ENCODE measurements at regions not wholly inside any gene's neighbourhood (a gene's known extent, or its start where the extent isn't known, plus 50 kb on each side); places are given as distances from the start of the nearest gene placed in this dataset.
"Not testable (repeated sequence)": the region's sequence is repeated elsewhere in the genome, so short reads cannot be mapped to it uniquely, and the experiment has no call there.

- not testable (repeated sequence) for DNase-seq
These were observed 84.5 kb upstream of the FBXO28 start for GRCh38 chr1:224029286-224030025.

- not testable (repeated sequence) for DNase-seq
These were observed 85.1 kb upstream of the FBXO28 start for GRCh38 chr1:224028802-224029201.

GRCh38 chr1:224023122-224023521 lies 90.8 kb upstream of the FBXO28 start:
- not testable (repeated sequence) for DNase-seq

- DNase-seq, result not testable (repeated sequence)
These were observed 91.5 kb upstream of the FBXO28 start for GRCh38 chr1:224022249-224022970.

- not testable (repeated sequence) for DNase-seq
These were observed 94.0 kb upstream of the FBXO28 start for GRCh38 chr1:224019866-224020265.

- not testable (repeated sequence) for DNase-seq
These were observed 98.1 kb upstream of the FBXO28 start for GRCh38 chr1:224015782-224016181.

- no peak for DNase-seq
These were observed 99.6 kb upstream of the FBXO28 start for GRCh38 chr1:224014330-224014649.

- DNase-seq, result not testable (repeated sequence)
These were observed 100.1 kb upstream of the FBXO28 start for GRCh38 chr1:224013626-224014329.

- not testable (repeated sequence) for DNase-seq
These were observed 101.0 kb upstream of the FBXO28 start for GRCh38 chr1:224012807-224013434.

- DNase-seq, result not testable (repeated sequence)
These were observed 101.7 kb upstream of the FBXO28 start for GRCh38 chr1:224012162-224012561.

- DNase-seq, result not testable (repeated sequence)
These were observed 102.2 kb upstream of the FBXO28 start for GRCh38 chr1:224011751-224012150.

- not testable (repeated sequence) for DNase-seq
These were observed 102.8 kb upstream of the FBXO28 start for GRCh38 chr1:224011153-224011552.

- DNase-seq, result not testable (repeated sequence)
These were observed 107.9 kb upstream of the FBXO28 start for GRCh38 chr1:224005973-224006372.

GRCh38 chr1:224004552-224005315 lies 109.2 kb upstream of the FBXO28 start:
- DNase-seq, result not testable (repeated sequence)

GRCh38 chr1:224003896-224004295 lies 110.0 kb upstream of the FBXO28 start:
- DNase-seq, result not testable (repeated sequence)

- not testable (repeated sequence) for DNase-seq
These were observed 112.2 kb upstream of the FBXO28 start for GRCh38 chr1:224001757-224002156.

GRCh38 chr1:223999761-224000160 lies 114.2 kb upstream of the FBXO28 start:
- peak in 1 of 3 donors; percentile 21 for DNase-seq

- DNase-seq, result not testable (repeated sequence)
These were observed 115.0 kb upstream of the FBXO28 start for GRCh38 chr1:223998676-223999455.

GRCh38 chr1:223996376-223996775 lies 117.5 kb upstream of the FBXO28 start:
- not testable (repeated sequence) for DNase-seq

All from muscle of back (tissue), 3 donors.